GM19455 (cell line): ENCODE measurements at regions not wholly inside any gene's neighbourhood (a gene's known extent, or its start where the extent isn't known, plus 50 kb on each side); places are given as distances from the start of the nearest gene placed in this dataset.
"Not testable (repeated sequence)": the region's sequence is repeated elsewhere in the genome, so short reads cannot be mapped to it uniquely, and the experiment has no call there.

Source experiments
- ATAC-seq: cut with Tn5 transposase; IDR thresholded peaks from one replicate; pipeline ENCODE4 v1.9.1; 2021; ENCODE audit not compliant: unreplicated experiment

GRCh38 chr1:227508431-227508830 is 54.9 kb upstream of the ZNF678 start:
- no peak for ATAC-seq

GRCh38 chr1:227506490-227507393 is 56.6 kb upstream of the ZNF678 start:
- ATAC-seq: not testable (repeated sequence)

- ATAC-seq: not testable (repeated sequence)
Measured at GRCh38 chr1:227496045-227496444, 67.3 kb upstream of the ZNF678 start.

GRCh38 chr1:227493863-227494551 is 69.3 kb upstream of the ZNF678 start:
- ATAC-seq: not testable (repeated sequence)

- ATAC-seq: no peak
Measured at GRCh38 chr1:227490478-227490877, 72.9 kb upstream of the ZNF678 start.

- ATAC-seq: no peak
Measured at GRCh38 chr1:227490001-227490400, 73.4 kb upstream of the ZNF678 start.

GRCh38 chr1:227489572-227489971 is 73.8 kb upstream of the ZNF678 start:
- no peak for ATAC-seq

GRCh38 chr1:227487606-227488005 is 75.8 kb upstream of the ZNF678 start:
- no peak for ATAC-seq

GRCh38 chr1:227486559-227486958 is 76.8 kb upstream of the ZNF678 start:
- ATAC-seq: no peak

- no peak for ATAC-seq
Measured at GRCh38 chr1:227482023-227482299, 81.4 kb upstream of the ZNF678 start.

GRCh38 chr1:227474072-227474471 is 89.3 kb upstream of the ZNF678 start:
- ATAC-seq: not testable (repeated sequence)

GRCh38 chr1:227472772-227473171 is 90.6 kb upstream of the ZNF678 start:
- no peak for ATAC-seq

- no peak for ATAC-seq
Measured at GRCh38 chr1:227470688-227471087, 92.7 kb upstream of the ZNF678 start.

- no peak for ATAC-seq
Measured at GRCh38 chr1:227469708-227470107, 93.6 kb upstream of the ZNF678 start.

- ATAC-seq: no peak
Measured at GRCh38 chr1:227466039-227466645, 97.2 kb upstream of the ZNF678 start.

- no peak for ATAC-seq
Measured at GRCh38 chr1:227465256-227465655, 98.1 kb upstream of the ZNF678 start.

GRCh38 chr1:227459977-227460376 is 103.4 kb upstream of the ZNF678 start:
- no peak for ATAC-seq

- ATAC-seq: no peak
Measured at GRCh38 chr1:227459326-227459841, 104.0 kb upstream of the ZNF678 start.

GRCh38 chr1:227454686-227455085 is 108.7 kb upstream of the ZNF678 start:
- ATAC-seq: no peak

GRCh38 chr1:227453631-227454355 is 109.6 kb upstream of the ZNF678 start:
- ATAC-seq: no peak

GRCh38 chr1:227451954-227452353 is 111.4 kb upstream of the ZNF678 start:
- ATAC-seq: no peak
